Ovary (tissue), 7 donors: ENCODE measurements at regions not wholly inside any gene's neighbourhood (a gene's known extent, or its start where the extent isn't known, plus 50 kb on each side); places are given as distances from the start of the nearest gene placed in this dataset.

Source experiments
- DNase-seq, 5 donors: peaks; one replicate each; pipeline ENCODE4 v3.0.0-alpha.2; 2019 to 2020
- H3K27ac ChIP-seq, 2 donors: fragments of 200-600 bp; one replicate each; pipeline versions ENCODE4 v1.5.1 to v1.8.0; 2019 to 2022
- H3K27me3 ChIP-seq: fragments of 200-600 bp; one replicate; pipeline ENCODE4 v1.8.0; 2022
- H3K36me3 ChIP-seq: fragments of 200-600 bp; sonication (generic); one replicate; pipeline ENCODE4 v1.5.1; 2019
- H3K4me1 ChIP-seq: one replicate; pipeline ENCODE4 v1.8.1; 2013; ENCODE audit warnings: mild to moderate bottlenecking, moderate library complexity; ENCODE audit not compliant: insufficient read depth
- H3K4me3 ChIP-seq: fragments of 200-600 bp; sonication (generic); one replicate; pipeline ENCODE4 v1.5.1; 2017
- H3K9me3 ChIP-seq, 2 donors: fragments of 200-600 bp in 1 of 2; sonication (generic) in 1 of 2; one replicate each; pipeline versions ENCODE4 v1.5.1 to v1.8.1; 2013 to 2019; ENCODE audit warnings: mild to moderate bottlenecking in 1 of 2, moderate library complexity in 1 of 2
- EP300 ChIP-seq: sonication (generic); formaldehyde crosslinking; IDR thresholded peaks from one replicate; pipeline ENCODE4 v1.6.1; 2017; ENCODE audit warnings: antibody characterized with exemption
- POLR2A ChIP-seq: fragments of 450-650 bp; IDR thresholded peaks from one replicate; pipeline ENCODE4 v1.6.1; 2017; ENCODE audit warnings: antibody characterized with exemption, mild to moderate bottlenecking, moderate library complexity
- WGBS, 3 donors: extraction: QIAGEN DNeasy Blood & Tissue Kit in 1 of 3; methylation state at CpG; one replicate each; pipeline versions ENCODE4 v1.1.5 to v1.1.7; 2013 to 2017; 5-methylcytosine and 5-hydroxymethylcytosine counted together
- intact Hi-C, 4 donors: fragments of 100-400 bp; cut with DNase I; formaldehyde crosslinking; loops; one replicate each; pipeline versions ENCODE4 v1.11.0 to v1.15.1; 2022 to 2023
- TF ChIP-seq, protein P1 (sequence below), 3 donors: fragments of 450-650 bp in 2 of 3; fragments of 200-600 bp in 1 of 3; IDR thresholded peaks; one replicate each; pipeline versions ENCODE4 v1.5.1 to v1.8.0; 2016 to 2022; ENCODE audit warnings: antibody characterized with exemption in 3 of 3, mild to moderate bottlenecking in 1 of 3
- donor health status: DM: no; HTN: no; CAD: no; lungs with moderate emphysema.
- donor health status: DM: no; HTN: no; CAD: no.
- donor health status: Bipolar disorder and iron deficiency.
- donor health status: DM: no; HTN: no; CAD: no.
- donor health status: DM: yes; HTN: yes; CAD: no.

DNA sequence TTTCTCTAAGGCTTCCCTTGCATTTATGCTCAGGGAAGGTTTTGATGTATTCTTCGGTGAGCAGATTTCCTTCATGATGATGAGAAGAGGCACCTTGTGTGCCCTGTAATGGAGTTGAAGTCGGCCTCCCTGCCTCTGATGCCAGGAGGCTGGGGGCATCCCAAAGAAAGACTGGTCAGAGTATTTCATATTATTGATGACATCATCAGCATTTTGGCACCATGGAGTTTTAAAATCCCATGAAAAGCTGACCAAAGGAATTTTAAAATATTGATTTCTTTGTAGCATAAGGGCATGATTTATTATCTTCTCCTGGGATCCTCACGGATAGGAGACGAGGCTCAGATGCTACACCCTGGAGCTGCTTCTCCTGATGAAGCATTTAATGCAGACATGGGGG, 231.2 kb upstream of the IRX1 start:
- intact Hi-C loops = no loop called here

DNA sequence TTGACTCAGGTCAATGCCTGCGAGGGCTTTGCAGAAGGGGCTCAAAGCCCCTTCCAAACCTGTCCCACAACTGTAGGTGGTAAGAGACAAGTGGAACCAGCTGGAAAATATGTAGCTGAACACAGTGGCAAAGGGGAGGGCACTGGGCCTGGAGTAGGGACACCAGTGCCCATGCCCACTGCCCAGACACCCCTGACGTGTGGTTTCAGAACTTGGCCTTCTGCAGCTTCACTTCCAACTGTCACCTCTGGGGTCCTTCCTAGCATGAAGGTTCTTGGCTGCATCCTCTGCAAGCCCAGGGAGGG, 233.1 kb upstream of the IRX1 start:
- Histone ChIP-seq H3K36me3 (no peaks in the 10 kb centered on the region), H3K4me3 (no peak overlapping the region), H3K4me1 (no peaks in the 10 kb centered on the region), H3K27ac (no peak overlapping the region), H3K9me3 (no peaks in the 10 kb centered on the region), H3K27me3 (no peaks in the 10 kb centered on the region)
- intact Hi-C loops = no loop called here
- TF ChIP-seq EP300 (no peak), POLR2A (no peak)
- TF ChIP-seq, protein P1, sequence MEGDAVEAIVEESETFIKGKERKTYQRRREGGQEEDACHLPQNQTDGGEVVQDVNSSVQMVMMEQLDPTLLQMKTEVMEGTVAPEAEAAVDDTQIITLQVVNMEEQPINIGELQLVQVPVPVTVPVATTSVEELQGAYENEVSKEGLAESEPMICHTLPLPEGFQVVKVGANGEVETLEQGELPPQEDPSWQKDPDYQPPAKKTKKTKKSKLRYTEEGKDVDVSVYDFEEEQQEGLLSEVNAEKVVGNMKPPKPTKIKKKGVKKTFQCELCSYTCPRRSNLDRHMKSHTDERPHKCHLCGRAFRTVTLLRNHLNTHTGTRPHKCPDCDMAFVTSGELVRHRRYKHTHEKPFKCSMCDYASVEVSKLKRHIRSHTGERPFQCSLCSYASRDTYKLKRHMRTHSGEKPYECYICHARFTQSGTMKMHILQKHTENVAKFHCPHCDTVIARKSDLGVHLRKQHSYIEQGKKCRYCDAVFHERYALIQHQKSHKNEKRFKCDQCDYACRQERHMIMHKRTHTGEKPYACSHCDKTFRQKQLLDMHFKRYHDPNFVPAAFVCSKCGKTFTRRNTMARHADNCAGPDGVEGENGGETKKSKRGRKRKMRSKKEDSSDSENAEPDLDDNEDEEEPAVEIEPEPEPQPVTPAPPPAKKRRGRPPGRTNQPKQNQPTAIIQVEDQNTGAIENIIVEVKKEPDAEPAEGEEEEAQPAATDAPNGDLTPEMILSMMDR (IDR thresholded peaks at IDR 0.05) = no peak
- 79 to 98% (median 91%) methylated on average over 2 of the region's 2 CpGs for WGBS, 3 donors
- no peak for DNase-seq

More for the DNA sequence above, 231.2 kb upstream of the IRX1 start:
- TF ChIP-seq POLR2A = no peak
- H3K4me3 ChIP-seq = no peak overlapping the region
- 61 to 62% (median 62%) methylated on average over 4 of the region's 4 CpGs for WGBS, 3 donors
- no peaks in the 10 kb centered on the region for H3K4me1 ChIP-seq
- H3K27ac ChIP-seq = no peak overlapping the region
- no peaks in the 10 kb centered on the region for H3K27me3 ChIP-seq
- no peaks in the 10 kb centered on the region for H3K9me3 ChIP-seq
- DNase-seq = no peak
- no peaks in the 10 kb centered on the region for H3K36me3 ChIP-seq

DNA sequence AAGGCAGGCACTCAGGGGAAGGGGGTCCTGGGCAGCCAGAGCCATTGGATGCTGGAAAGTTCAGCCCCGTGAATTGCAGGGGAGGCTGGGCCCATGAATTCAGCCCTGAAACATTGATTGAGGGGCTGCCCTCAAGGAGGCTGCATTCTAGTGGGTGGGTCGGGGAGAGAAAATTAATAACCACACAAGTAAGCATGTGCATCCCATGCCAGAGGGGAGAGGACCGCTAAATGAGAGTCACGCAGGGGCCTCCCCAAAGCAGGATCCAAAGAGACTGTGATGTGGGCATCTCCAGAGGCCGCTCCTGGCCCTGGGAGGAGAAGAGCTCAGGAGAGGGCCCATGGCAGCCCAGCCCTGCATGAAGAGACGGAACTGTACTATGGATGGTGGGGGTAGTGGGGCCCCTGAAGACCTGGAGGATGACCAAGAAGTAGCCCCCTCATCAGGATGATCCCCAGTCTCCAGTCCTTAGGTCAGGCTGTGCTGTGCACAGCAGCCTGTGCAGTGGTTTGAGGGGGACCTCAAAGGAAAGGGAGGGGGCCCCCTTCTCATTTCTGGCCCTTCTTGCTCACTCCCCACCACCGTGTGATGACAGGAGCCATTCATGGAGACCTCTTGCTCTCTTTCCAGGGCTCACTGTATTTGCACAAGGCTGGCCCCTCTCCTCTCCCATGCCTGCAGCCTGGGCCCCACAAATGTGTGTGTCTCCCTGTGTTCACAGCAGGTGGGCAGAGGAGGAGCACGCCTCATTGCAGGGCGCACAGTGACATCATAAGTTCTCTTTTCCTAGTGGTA, 233.6 kb upstream of the IRX1 start:
- TF ChIP-seq, protein P1 (IDR thresholded peaks at IDR 0.05) = no peak
- TF ChIP-seq EP300 (no peak), POLR2A (no peak)
- Histone ChIP-seq H3K36me3 (no peaks in the 10 kb centered on the region), H3K27me3 (no peaks in the 10 kb centered on the region), H3K9me3 (no peaks in the 10 kb centered on the region), H3K4me1 (no peaks in the 10 kb centered on the region), H3K27ac (no peak overlapping the region), H3K4me3 (no peak overlapping the region)
- intact Hi-C loops = no loop called here
- DNase-seq = no peak
- 84 to 90% (median 86%) methylated on average over 9 of the region's 9 CpGs for WGBS, 3 donors

DNA sequence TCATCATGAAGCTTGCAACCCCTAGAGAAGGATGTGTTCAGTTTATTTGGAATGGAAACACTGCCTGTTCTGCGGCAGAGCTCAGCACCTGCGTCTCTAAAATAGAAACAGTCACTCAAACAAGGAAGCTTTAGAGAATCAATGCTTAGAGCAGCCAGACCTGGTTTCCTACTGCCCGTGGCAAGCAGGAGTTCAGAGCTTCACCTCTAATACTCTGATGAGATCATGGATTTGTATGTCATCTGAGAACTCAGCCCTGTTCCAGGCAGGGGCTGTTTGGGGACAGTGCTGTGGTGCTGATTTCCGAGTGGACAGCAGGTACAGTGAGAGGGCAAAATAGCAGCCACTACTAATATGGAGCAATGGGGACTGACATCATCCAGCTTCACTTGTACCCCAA, 236.0 kb upstream of the IRX1 start:
- TF ChIP-seq POLR2A (no peak), EP300 (no peak)
- TF ChIP-seq, protein P1 (IDR thresholded peaks at IDR 0.05) = no peak
- H3K27me3 ChIP-seq = no peaks in the 10 kb centered on the region
- intact Hi-C loops = no loop called here
- no peaks in the 10 kb centered on the region for H3K36me3 ChIP-seq
- H3K4me1 ChIP-seq = no peaks in the 10 kb centered on the region
- H3K9me3 ChIP-seq = no peaks in the 10 kb centered on the region
- H3K27ac ChIP-seq = no peak overlapping the region
- 56 to 64% (median 61%) methylated on average over 4 of the region's 4 CpGs for WGBS, 3 donors
- H3K4me3 ChIP-seq = no peak overlapping the region
- no peak for DNase-seq

DNA sequence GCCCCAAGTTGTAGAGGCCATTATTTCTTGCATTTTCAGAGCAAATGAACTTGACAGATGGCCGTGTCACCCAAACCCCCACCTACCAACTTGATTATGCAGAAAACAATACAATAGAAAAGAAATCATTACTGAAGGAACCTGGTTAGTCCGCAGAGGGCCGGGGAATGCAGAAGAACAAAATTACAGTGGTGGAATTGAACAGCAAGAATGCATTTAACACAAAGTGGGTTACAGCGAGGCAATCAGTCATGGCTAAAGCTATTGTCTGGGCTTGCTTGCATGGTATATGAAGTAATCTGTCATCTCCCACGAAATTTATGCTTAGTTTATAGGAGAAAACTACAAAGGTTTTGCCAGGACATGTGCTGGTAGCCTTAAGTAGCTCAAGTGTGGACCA, 238.3 kb upstream of the IRX1 start:
- no peak for DNase-seq

More for the DNA sequence above, 238.3 kb upstream of the IRX1 start:
- Histone ChIP-seq H3K9me3 (no peaks in the 10 kb centered on the region), H3K27me3 (no peaks in the 10 kb centered on the region), H3K4me3 (no peak overlapping the region), H3K4me1 (no peaks in the 10 kb centered on the region), H3K27ac (no peak overlapping the region), H3K36me3 (no peaks in the 10 kb centered on the region)
- TF ChIP-seq, protein P1 (IDR thresholded peaks at IDR 0.05) = no peak
- no peak for TF ChIP-seq EP300
- TF ChIP-seq POLR2A = no peak
- intact Hi-C loops = no loop called here
- 61 to 71% (median 69%) methylated on average over 5 of the region's 5 CpGs for WGBS, 3 donors
